Neural crest cell (in vitro differentiated cells): ENCODE measurements at regions not wholly inside any gene's neighbourhood (a gene's known extent, or its start where the extent isn't known, plus 50 kb on each side); places are given as distances from the start of the nearest gene placed in this dataset.

ENCODE experiments used
- DNase-seq: peaks from one replicate; pipeline ENCODE4 v3.0.0; 2021; ENCODE audit warnings: low read depth, mixed read lengths, low spot score
- H3K27ac Mint-ChIP-seq: one replicate; pipeline ENCODE4 v1.8.0; 2021; ENCODE audit warnings: mild to moderate bottlenecking, mixed read lengths; ENCODE audit not compliant: unreplicated experiment
- H3K27me3 Mint-ChIP-seq: 2 replicates; pipeline ENCODE4 v1.8.0; 2021; ENCODE audit warnings: low read depth, mild to moderate bottlenecking, mixed read lengths
- H3K36me3 Mint-ChIP-seq: 2 replicates; pipeline ENCODE4 v1.8.0; 2021; ENCODE audit warnings: low read depth, mild to moderate bottlenecking, mixed read lengths
- H3K4me1 Mint-ChIP-seq: 2 replicates; pipeline ENCODE4 v1.8.0; 2021; ENCODE audit warnings: mixed read lengths
- H3K4me3 Mint-ChIP-seq: one replicate; pipeline ENCODE4 v1.8.0; 2021; ENCODE audit warnings: mild to moderate bottlenecking, mixed read lengths
- H3K9me3 Mint-ChIP-seq: 2 replicates; pipeline ENCODE4 v1.8.0; 2021; ENCODE audit warnings: mixed read lengths
- CTCF ChIP-seq: fragments of 200-600 bp; sonication (generic); conservative IDR thresholded peaks from 2 replicates; pipeline ENCODE4 v1.5.0; 2021; ENCODE audit warnings: antibody characterized with exemption, mild to moderate bottlenecking

- TF ChIP-seq CTCF, result no peak
- H3K4me1 Mint-ChIP-seq, result peaks cover 23% of the 10 kb centered on the region
- H3K36me3 Mint-ChIP-seq, result peaks cover 34% of the 10 kb centered on the region
- no peak overlapping the region for H3K27ac Mint-ChIP-seq
- DNase-seq, result no peak
- H3K27me3 Mint-ChIP-seq, result no peaks in the 10 kb centered on the region
- H3K4me3 Mint-ChIP-seq, result no peak overlapping the region
- peaks cover 4% of the 10 kb centered on the region for H3K9me3 Mint-ChIP-seq
These were observed 79.5 kb upstream of the SVIL start for GRCh38 chr10:29714096-29714874.

- no peak overlapping the region for H3K4me3 Mint-ChIP-seq
- no peaks in the 10 kb centered on the region for H3K27me3 Mint-ChIP-seq
- H3K4me1 Mint-ChIP-seq, result peaks cover 30% of the 10 kb centered on the region
- no peak for TF ChIP-seq CTCF
- peaks cover 2% of the 10 kb centered on the region for H3K9me3 Mint-ChIP-seq
- no peak for DNase-seq
- H3K27ac Mint-ChIP-seq, result no peak overlapping the region
- H3K36me3 Mint-ChIP-seq, result peaks cover 29% of the 10 kb centered on the region
These were observed 78.7 kb upstream of the SVIL start for GRCh38 chr10:29713450-29713849.

GRCh38 chr10:29712108-29712507 lies 77.3 kb upstream of the SVIL start:
- Mint-ChIP-seq H3K4me1 (peaks cover 30% of the 10 kb centered on the region), H3K4me3 (no peak overlapping the region), H3K27ac (no peak overlapping the region), H3K9me3 (peaks cover 4% of the 10 kb centered on the region), H3K27me3 (no peaks in the 10 kb centered on the region), H3K36me3 (peaks cover 29% of the 10 kb centered on the region)
- DNase-seq, result no peak
- TF ChIP-seq CTCF, result no peak

GRCh38 chr10:29710128-29710527 lies 75.4 kb upstream of the SVIL start:
- Mint-ChIP-seq H3K4me1 (peaks cover 30% of the 10 kb centered on the region), H3K4me3 (no peak overlapping the region), H3K9me3 (peaks cover 8% of the 10 kb centered on the region), H3K36me3 (peaks cover 28% of the 10 kb centered on the region), H3K27me3 (no peaks in the 10 kb centered on the region), H3K27ac (no peak overlapping the region)
- no peak for TF ChIP-seq CTCF
- no peak for DNase-seq

GRCh38 chr10:29709484-29710002 lies 74.8 kb upstream of the SVIL start:
- Mint-ChIP-seq H3K27ac (no peak overlapping the region), H3K4me1 (peaks cover 31% of the 10 kb centered on the region), H3K36me3 (peaks cover 28% of the 10 kb centered on the region), H3K27me3 (no peaks in the 10 kb centered on the region), H3K9me3 (peaks cover 8% of the 10 kb centered on the region), H3K4me3 (no peak overlapping the region)
- DNase-seq, result no peak
- TF ChIP-seq CTCF, result no peak
